ENCODE measurements at regions not wholly inside any gene's neighbourhood (a gene's known extent, or its start where the extent isn't known, plus 50 kb on each side); places are given as distances from the start of the nearest gene placed in this dataset.

DNA sequence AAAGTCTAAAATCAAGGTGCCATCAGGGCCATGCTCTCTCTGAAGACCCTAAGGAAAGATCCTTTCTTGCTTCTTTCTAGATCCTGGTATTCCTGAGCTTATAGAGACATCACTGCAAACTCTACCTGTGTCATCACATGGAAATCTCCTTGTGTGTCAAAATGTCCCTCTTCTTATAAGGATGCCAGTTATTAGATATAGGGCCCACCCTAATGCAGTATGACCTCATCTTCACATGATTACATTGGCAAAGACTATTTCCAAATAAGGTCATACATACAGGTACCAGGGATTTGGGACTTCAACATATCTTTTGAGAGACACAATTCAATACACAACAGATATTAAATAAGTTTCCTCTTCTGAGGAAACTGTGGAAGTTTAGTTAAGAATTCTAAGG, 123.9 kb downstream of the UNC5CL start:
- TF ChIP-seq, protein P1, sequence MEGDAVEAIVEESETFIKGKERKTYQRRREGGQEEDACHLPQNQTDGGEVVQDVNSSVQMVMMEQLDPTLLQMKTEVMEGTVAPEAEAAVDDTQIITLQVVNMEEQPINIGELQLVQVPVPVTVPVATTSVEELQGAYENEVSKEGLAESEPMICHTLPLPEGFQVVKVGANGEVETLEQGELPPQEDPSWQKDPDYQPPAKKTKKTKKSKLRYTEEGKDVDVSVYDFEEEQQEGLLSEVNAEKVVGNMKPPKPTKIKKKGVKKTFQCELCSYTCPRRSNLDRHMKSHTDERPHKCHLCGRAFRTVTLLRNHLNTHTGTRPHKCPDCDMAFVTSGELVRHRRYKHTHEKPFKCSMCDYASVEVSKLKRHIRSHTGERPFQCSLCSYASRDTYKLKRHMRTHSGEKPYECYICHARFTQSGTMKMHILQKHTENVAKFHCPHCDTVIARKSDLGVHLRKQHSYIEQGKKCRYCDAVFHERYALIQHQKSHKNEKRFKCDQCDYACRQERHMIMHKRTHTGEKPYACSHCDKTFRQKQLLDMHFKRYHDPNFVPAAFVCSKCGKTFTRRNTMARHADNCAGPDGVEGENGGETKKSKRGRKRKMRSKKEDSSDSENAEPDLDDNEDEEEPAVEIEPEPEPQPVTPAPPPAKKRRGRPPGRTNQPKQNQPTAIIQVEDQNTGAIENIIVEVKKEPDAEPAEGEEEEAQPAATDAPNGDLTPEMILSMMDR (IDR thresholded peaks at IDR 0.05): no peak
- intact Hi-C loops (cut with DNase I): no loop called here
- Histone ChIP-seq H3K36me3 (no peaks in the 10 kb centered on the region), H3K4me3 (no peak overlapping the region), H3K4me1 (no peaks in the 10 kb centered on the region), H3K9me3 (no peaks in the 10 kb centered on the region), H3K27ac (no peak overlapping the region), H3K27me3 (no peaks in the 10 kb centered on the region)
- DNase-seq (no peak), ATAC-seq (no peak)

DNA sequence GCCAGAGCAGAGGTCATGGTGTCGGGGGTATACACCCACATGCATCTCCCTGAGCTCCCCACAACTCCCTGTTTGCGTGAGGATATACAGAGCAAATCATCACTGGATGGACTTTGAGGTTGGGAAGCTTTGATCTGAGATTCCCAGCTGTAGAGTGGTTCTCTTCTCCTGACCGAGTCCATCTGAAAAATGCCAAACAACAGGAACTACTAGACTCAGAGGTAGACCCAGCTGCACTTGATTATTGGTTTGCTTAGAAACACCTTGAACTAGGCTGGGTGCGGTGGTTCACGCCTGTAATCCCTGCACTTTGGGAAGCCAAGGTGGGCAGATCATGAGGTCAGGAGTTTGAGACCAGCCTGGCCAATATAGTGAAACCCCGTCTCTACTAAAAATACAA, 125.0 kb downstream of the UNC5CL start:
- TF ChIP-seq, protein P1 (IDR thresholded peaks at IDR 0.05): no peak
- no peak overlapping the region for H3K27ac ChIP-seq
- H3K4me3 ChIP-seq: no peak overlapping the region
- H3K9me3 ChIP-seq: no peaks in the 10 kb centered on the region
- no peaks in the 10 kb centered on the region for H3K27me3 ChIP-seq
- no peak for DNase-seq
- H3K36me3 ChIP-seq: no peaks in the 10 kb centered on the region
- no peak for ATAC-seq
- no peaks in the 10 kb centered on the region for H3K4me1 ChIP-seq
- intact Hi-C loops (cut with DNase I): no loop called here

DNA sequence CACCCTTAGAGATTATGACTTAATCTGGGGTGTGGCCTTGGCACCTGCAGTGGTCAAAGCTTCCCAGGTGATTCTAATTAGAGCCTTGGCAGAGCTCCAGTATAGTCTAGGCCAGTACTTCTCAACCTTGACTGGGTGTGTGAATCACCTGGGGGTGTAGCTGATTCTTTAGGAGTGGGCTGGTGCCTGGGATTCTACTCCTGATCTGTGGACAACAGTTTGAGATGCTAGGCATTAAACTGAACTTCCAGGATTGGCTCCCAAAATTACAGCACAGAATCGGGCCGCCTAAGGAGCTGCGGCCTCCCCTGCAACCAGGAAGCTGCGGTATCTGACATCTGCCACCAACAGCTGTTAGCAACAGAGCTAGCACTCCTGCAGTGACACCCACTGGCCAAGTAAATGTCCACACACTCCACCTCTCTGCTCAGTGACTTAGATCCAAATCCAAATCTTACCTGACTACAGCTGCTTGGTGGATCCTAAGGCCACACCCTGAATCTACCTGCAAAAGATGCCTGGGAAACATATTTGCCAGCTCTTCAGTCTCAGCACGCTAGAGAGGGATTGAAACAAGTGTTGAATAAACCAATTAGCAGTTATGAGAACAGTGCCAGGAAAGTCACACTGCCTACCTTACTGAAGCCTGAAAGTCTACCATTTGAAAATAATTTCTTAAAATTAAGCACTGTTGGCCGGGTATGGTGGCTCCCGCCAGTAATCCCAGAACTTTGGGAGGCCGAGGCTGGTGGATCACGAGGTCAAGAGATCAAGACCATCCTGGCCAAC, 126.7 kb downstream of the UNC5CL start:
- DNase-seq (peak in 2 of 4 donors; percentile 30 to 72), ATAC-seq (peak; percentile 85)
- Histone ChIP-seq H3K27me3 (no peaks in the 10 kb centered on the region), H3K9me3 (no peaks in the 10 kb centered on the region), H3K27ac (no peak overlapping the region), H3K36me3 (no peaks in the 10 kb centered on the region), H3K4me1 (no peaks in the 10 kb centered on the region), H3K4me3 (no peak overlapping the region)
- intact Hi-C loops (cut with DNase I): no loop called here
- TF ChIP-seq, protein P1 (IDR thresholded peaks at IDR 0.05): no peak

DNA sequence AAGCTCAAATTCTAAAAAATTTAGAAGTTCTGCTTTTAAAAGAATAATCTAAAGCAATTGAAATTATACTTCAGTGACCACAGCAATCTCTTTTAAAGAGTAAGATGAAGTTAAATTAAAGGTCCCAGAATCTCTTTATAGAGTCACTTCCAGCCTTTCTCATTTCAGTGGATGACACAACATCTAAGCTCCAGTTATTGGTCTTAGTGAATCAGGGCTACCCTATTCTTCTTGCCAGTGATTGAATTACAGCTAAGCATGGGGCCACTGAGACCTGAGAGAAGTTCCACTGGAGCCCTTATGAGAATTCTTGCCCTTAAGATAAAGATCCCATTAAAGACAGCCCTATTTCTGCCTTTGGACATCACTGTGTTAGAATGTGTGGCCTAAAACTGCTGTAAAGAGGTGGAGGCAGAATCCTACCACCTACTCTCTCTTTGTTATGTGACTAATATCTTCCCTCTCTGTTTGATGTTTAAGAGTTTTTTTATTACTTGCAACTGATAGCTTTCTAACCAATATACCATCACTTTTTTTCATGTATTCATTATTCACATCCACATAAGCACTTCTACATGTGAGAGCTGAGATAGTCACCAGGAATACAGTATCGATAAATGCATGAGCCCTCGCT, 128.6 kb downstream of the UNC5CL start:
- Histone ChIP-seq H3K9me3 (no peaks in the 10 kb centered on the region), H3K36me3 (no peaks in the 10 kb centered on the region), H3K27me3 (no peaks in the 10 kb centered on the region), H3K27ac (no peak overlapping the region), H3K4me3 (no peak overlapping the region), H3K4me1 (no peaks in the 10 kb centered on the region)
- TF ChIP-seq, protein P1 (IDR thresholded peaks at IDR 0.05): no peak
- intact Hi-C loops (cut with DNase I): no loop called here
- ATAC-seq (no peak), DNase-seq (no peak)

DNA sequence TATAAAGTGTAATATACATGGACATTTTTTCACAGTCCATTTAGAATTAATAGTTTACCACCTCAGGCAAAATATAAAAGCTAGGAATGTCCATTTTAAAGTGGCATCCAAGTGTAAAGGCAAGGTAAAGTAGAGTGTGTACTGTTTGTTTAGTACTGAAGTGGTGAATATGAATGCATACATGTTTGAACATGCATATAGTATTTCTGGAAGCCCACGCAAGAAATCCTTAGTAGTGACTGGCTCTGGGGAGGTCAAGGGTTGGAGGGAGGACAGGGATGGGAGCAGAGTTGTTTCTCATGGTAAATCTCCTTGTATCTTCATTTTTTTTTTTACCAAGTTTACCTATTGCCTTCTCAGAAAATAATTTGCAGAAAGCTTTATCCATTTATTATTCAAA, 129.2 kb downstream of the UNC5CL start:
- no peak for DNase-seq
- TF ChIP-seq, protein P1 (IDR thresholded peaks at IDR 0.05): no peak
- no peaks in the 10 kb centered on the region for H3K36me3 ChIP-seq

More for the DNA sequence above, 129.2 kb downstream of the UNC5CL start:
- H3K4me3 ChIP-seq: no peak overlapping the region
- H3K4me1 ChIP-seq: no peaks in the 10 kb centered on the region
- no peak for ATAC-seq
- H3K9me3 ChIP-seq: no peaks in the 10 kb centered on the region
- intact Hi-C loops (cut with DNase I): no loop called here
- no peaks in the 10 kb centered on the region for H3K27me3 ChIP-seq
- H3K27ac ChIP-seq: no peak overlapping the region
